GM12865 (cell line): ENCODE measurements at regions not wholly inside any gene's neighbourhood (a gene's known extent, or its start where the extent isn't known, plus 50 kb on each side); places are given as distances from the start of the nearest gene placed in this dataset.

Source experiments
- DNase-seq: peaks from one replicate; pipeline ENCODE4 v3.0.0; 2010; ENCODE audit warnings: low read depth
- H3K4me3 ChIP-seq: 2 replicates; pipeline ENCODE4 v1.5.1; 2011; ENCODE audit warnings: mild to moderate bottlenecking, low read depth, low read length, control low read depth
- CTCF ChIP-seq: IDR thresholded peaks from 2 replicates; pipeline ENCODE4 v1.5.1; 2011; ENCODE audit warnings: low read length, control low read depth, low read depth, inconsistent platforms; ENCODE audit not compliant: insufficient read depth; ENCODE audit errors: missing control alignments

GRCh38 chr18:40452599-40452998, 1502.4 kb upstream of the PIK3C3 start:
- DNase-seq = no peak
- no peak for TF ChIP-seq CTCF
- H3K4me3 ChIP-seq = no peak overlapping the region

GRCh38 chr18:40450751-40451150, 1504.3 kb upstream of the PIK3C3 start:
- no peak for DNase-seq
- no peak for TF ChIP-seq CTCF
- H3K4me3 ChIP-seq = no peak overlapping the region

GRCh38 chr18:40447820-40448219, 1507.2 kb upstream of the PIK3C3 start:
- TF ChIP-seq CTCF = no peak
- no peak overlapping the region for H3K4me3 ChIP-seq
- no peak for DNase-seq

DNA sequence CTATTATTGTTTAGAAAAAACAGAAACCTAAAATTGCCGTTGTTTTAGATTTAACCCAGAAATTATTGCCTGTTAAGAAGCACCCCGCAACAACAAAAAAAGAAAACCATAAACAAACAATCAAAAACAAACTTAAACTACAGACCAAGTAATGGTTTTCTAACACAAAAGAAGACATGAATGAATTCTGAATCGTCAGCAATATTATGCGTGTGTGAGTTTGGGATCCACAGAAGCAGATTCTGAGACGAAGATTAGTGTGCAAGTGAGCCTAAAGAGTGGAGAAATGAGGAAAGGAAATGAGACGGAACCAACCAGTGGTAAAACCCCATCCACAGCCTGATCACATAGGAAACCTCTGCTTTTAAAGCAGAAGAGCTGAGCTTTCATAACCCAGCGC, 1514.9 kb upstream of the PIK3C3 start:
- DNase-seq = no peak
- no peak overlapping the region for H3K4me3 ChIP-seq
- TF ChIP-seq CTCF = no peak

GRCh38 chr18:40437517-40437916, 1517.5 kb upstream of the PIK3C3 start:
- TF ChIP-seq CTCF = no peak
- no peak overlapping the region for H3K4me3 ChIP-seq
- no peak for DNase-seq

GRCh38 chr18:40431071-40431985, 1523.7 kb upstream of the PIK3C3 start:
- no peak for DNase-seq
- TF ChIP-seq CTCF = no peak
- H3K4me3 ChIP-seq = no peak overlapping the region

DNA sequence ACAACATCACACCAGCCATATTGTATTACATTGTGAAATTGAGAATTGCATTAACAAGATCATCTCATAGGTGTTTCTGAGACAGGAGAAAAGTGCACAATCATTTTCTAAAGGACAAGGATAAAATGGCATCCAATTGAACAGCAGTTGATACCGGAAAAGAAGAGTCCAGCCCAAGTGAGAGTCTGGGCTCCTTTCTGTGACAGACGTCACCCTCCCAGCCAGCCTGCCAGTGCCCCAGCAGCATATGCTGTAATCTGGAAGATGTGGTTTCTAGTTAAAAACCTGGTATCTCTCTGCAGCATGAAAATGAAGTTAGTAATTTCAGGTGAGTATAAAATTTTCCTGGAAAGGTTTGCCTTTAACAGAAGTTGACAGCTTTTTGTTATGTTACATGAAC, 1531.7 kb upstream of the PIK3C3 start:
- no peak for TF ChIP-seq CTCF
- DNase-seq = no peak
- no peak overlapping the region for H3K4me3 ChIP-seq
